Mesendoderm (in vitro differentiated cells): ENCODE measurements at regions not wholly inside any gene's neighbourhood (a gene's known extent, or its start where the extent isn't known, plus 50 kb on each side); places are given as distances from the start of the nearest gene placed in this dataset.

Experiments
- DNase-seq: peaks from one replicate; pipeline ENCODE4 v3.0.0; 2013
- H2AK5ac ChIP-seq: 2 replicates; pipeline ENCODE4 v1.6.1; 2013; ENCODE audit warnings: low read length, inconsistent platforms
- H2BK120ac ChIP-seq: 2 replicates; pipeline ENCODE4 v1.6.1; 2013; ENCODE audit warnings: low read depth, mild to moderate bottlenecking, low read length, moderate library complexity, mixed read lengths
- H2BK15ac ChIP-seq: replicated peaks from 2 replicates; pipeline ENCODE4 v1.6.1; 2013; ENCODE audit warnings: low read depth, mild to moderate bottlenecking, moderate library complexity
- H2BK5ac ChIP-seq: 2 replicates; pipeline ENCODE4 v1.6.1; 2013; ENCODE audit warnings: low read length, inconsistent platforms
- H3K18ac ChIP-seq: 2 replicates; pipeline ENCODE4 v1.6.1; 2013; ENCODE audit warnings: mild to moderate bottlenecking, low read length, mixed read lengths
- H3K23ac ChIP-seq: one replicate; pipeline ENCODE4 v1.6.1; 2013; ENCODE audit warnings: low read length
- H3K27ac ChIP-seq: 2 replicates; pipeline ENCODE4 v1.5.1; 2013; ENCODE audit warnings: low read depth, mild to moderate bottlenecking, inconsistent platforms, low read length, moderate library complexity
- H3K27me3 ChIP-seq: 2 replicates; pipeline ENCODE4 v1.6.1; 2013; ENCODE audit warnings: low read length, control low read depth, mild to moderate bottlenecking, inconsistent platforms; ENCODE audit not compliant: insufficient read depth, poor library complexity
- H3K36me3 ChIP-seq: 2 replicates; pipeline ENCODE4 v1.6.1; 2013; ENCODE audit warnings: low read length, inconsistent platforms; ENCODE audit not compliant: control insufficient read depth, insufficient read depth
- H3K4ac ChIP-seq: one replicate; pipeline ENCODE4 v1.6.1; 2013; ENCODE audit warnings: low read depth, mild to moderate bottlenecking, low read length, moderate library complexity
- H3K4me1 ChIP-seq: 2 replicates; pipeline ENCODE4 v1.6.1; 2013; ENCODE audit warnings: low read depth, low read length, inconsistent platforms; ENCODE audit not compliant: control insufficient read depth
- H3K4me2 ChIP-seq: 2 replicates; pipeline ENCODE4 v1.6.1; 2013; ENCODE audit warnings: low read length
- H3K4me3 ChIP-seq: 2 replicates; pipeline ENCODE4 v1.5.1; 2013; ENCODE audit warnings: mild to moderate bottlenecking, low read length
- H3K56ac ChIP-seq: one replicate; pipeline ENCODE4 v1.6.1; 2013; ENCODE audit warnings: low read length
- H3K79me1 ChIP-seq: 2 replicates; pipeline ENCODE4 v1.6.1; 2013; ENCODE audit warnings: low read length, inconsistent platforms
- H3K79me2 ChIP-seq: 2 replicates; pipeline ENCODE4 v1.6.1; 2013; ENCODE audit warnings: mild to moderate bottlenecking, low read length; ENCODE audit not compliant: control insufficient read depth, insufficient read depth
- H3K9ac ChIP-seq: 2 replicates; pipeline ENCODE4 v1.6.1; 2013; ENCODE audit warnings: low read length, inconsistent platforms
- H4K5ac ChIP-seq: one replicate; pipeline ENCODE4 v1.6.1; 2013; ENCODE audit warnings: low read length
- H4K8ac ChIP-seq: one replicate; pipeline ENCODE4 v1.6.1; 2013; ENCODE audit warnings: low read depth, mild to moderate bottlenecking, control low read depth, low read length, moderate library complexity
- WGBS: extraction: QIAGEN DNeasy Blood & Tissue Kit; methylation state at CpG from one replicate; pipeline ENCODE4 v1.1.7; 2013; ENCODE audit warnings: low lambda C conversion rate, missing lambda C conversion rate; ENCODE audit not compliant: insufficient coverage; ENCODE audit errors: extremely low coverage; 5-methylcytosine and 5-hydroxymethylcytosine counted together

DNA sequence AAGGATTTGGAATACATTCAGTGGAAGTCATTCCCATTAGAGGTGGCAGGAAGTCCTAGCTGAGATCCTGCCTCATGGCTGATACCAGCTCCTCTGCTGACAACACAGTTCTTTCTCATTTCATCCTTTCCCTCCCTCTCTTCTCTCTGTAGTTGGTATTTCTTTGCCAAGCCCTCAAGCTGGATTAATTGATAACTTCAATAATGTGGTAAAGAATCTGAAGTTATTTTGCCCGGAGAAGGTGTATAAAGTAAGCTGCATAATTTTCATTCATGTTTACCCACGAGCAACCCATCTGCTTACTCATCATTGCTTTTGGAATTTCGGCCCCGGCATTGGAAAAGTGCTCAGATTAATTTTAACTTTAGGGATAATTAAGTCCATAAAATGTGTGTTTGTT lies 85.2 kb upstream of the PLPP4 start:
- no peaks in the 10 kb centered on the region for H3K4me1 ChIP-seq
- no peak overlapping the region for H2AK5ac ChIP-seq
- H3K56ac ChIP-seq, result no peak overlapping the region
- no peak overlapping the region for H3K27ac ChIP-seq
- H2BK120ac ChIP-seq, result no peak overlapping the region
- no peak overlapping the region for H3K18ac ChIP-seq
- no peak overlapping the region for H2BK5ac ChIP-seq
- no peaks in the 10 kb centered on the region for H3K36me3 ChIP-seq
- WGBS, result no CpG with 5 or more reads among the region's 4 CpGs
- H3K4me3 ChIP-seq, result no peak overlapping the region
- H3K9ac ChIP-seq, result no peak overlapping the region
- H3K27me3 ChIP-seq, result no peaks in the 10 kb centered on the region
- no peak overlapping the region for H3K4me2 ChIP-seq
- no peak overlapping the region for H3K4ac ChIP-seq
- H3K23ac ChIP-seq, result no peak overlapping the region
- no peak overlapping the region for H2BK15ac ChIP-seq
- H3K79me1 ChIP-seq, result no peaks in the 10 kb centered on the region
- no peak for DNase-seq
- H3K79me2 ChIP-seq, result no peaks in the 10 kb centered on the region
- no peak overlapping the region for H4K8ac ChIP-seq
- H4K5ac ChIP-seq, result no peak overlapping the region

DNA sequence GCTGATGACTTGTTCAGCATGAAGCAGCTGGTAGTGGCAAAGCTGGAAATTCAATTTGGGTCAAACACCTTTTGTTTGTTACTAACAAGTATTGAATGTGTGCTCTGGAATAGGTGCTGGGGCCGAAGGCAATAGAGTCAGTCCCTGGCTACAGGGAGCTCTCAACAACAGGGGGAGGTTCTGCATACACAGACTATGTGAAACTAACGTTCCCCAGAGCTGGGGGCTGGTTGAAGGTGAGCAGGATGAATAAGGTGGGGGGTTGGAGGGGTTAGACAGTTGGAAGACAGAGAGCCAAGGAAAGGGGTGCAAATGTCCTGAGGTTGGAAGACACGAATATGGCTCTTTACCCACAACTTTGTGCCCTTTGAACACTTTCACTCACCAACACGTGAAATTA lies 84.1 kb upstream of the PLPP4 start:
- H3K4me1 ChIP-seq, result no peaks in the 10 kb centered on the region
- no peak overlapping the region for H4K8ac ChIP-seq
- H3K79me1 ChIP-seq, result no peaks in the 10 kb centered on the region
- H2BK5ac ChIP-seq, result no peak overlapping the region
- no peak overlapping the region for H2BK15ac ChIP-seq
- H3K27ac ChIP-seq, result no peak overlapping the region
- H3K79me2 ChIP-seq, result no peaks in the 10 kb centered on the region
- H3K36me3 ChIP-seq, result no peaks in the 10 kb centered on the region
- DNase-seq, result no peak
- no peak overlapping the region for H3K4ac ChIP-seq
- no peak overlapping the region for H2AK5ac ChIP-seq
- no peak overlapping the region for H2BK120ac ChIP-seq
- H3K27me3 ChIP-seq, result no peaks in the 10 kb centered on the region
- H3K18ac ChIP-seq, result no peak overlapping the region
- no peak overlapping the region for H3K9ac ChIP-seq
- H3K56ac ChIP-seq, result no peak overlapping the region
- no peak overlapping the region for H3K4me2 ChIP-seq
- H3K23ac ChIP-seq, result no peak overlapping the region
- no CpG with 5 or more reads among the region's 4 CpGs for WGBS
- H3K4me3 ChIP-seq, result no peak overlapping the region
- no peak overlapping the region for H4K5ac ChIP-seq

DNA sequence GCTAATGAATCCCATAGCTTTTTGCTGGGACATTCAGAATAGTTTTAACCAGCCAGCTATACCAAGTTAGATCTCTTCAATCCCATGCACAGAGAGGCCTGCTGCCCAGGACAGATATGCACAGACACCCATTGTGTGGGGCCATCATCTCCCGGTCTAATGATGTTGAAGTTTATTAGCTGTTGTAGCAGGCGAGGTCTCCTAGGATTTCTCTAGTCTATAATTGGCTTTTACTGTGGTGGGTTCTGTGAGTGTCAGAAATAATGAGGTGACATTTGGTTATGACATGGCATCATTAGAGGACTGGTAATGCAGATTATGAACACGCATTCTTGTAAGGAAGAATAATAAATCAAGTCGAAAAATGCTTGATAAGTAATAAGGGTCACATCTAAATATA lies 81.4 kb upstream of the PLPP4 start:
- no CpG with 5 or more reads among the region's 4 CpGs for WGBS
- no peak overlapping the region for H3K4ac ChIP-seq
- H3K79me2 ChIP-seq, result no peaks in the 10 kb centered on the region
- H3K18ac ChIP-seq, result no peak overlapping the region
- no peaks in the 10 kb centered on the region for H3K36me3 ChIP-seq
- H2BK120ac ChIP-seq, result no peak overlapping the region
- no peak overlapping the region for H2BK5ac ChIP-seq
- DNase-seq, result no peak
- H3K27me3 ChIP-seq, result no peaks in the 10 kb centered on the region
- no peaks in the 10 kb centered on the region for H3K4me1 ChIP-seq
- no peak overlapping the region for H2AK5ac ChIP-seq
- no peak overlapping the region for H3K27ac ChIP-seq
- H4K8ac ChIP-seq, result no peak overlapping the region
- no peak overlapping the region for H2BK15ac ChIP-seq
- H3K79me1 ChIP-seq, result no peaks in the 10 kb centered on the region
- H3K23ac ChIP-seq, result no peak overlapping the region
- H3K9ac ChIP-seq, result no peak overlapping the region
- no peak overlapping the region for H3K4me2 ChIP-seq
- H3K4me3 ChIP-seq, result no peak overlapping the region
- H4K5ac ChIP-seq, result no peak overlapping the region
- H3K56ac ChIP-seq, result no peak overlapping the region

DNA sequence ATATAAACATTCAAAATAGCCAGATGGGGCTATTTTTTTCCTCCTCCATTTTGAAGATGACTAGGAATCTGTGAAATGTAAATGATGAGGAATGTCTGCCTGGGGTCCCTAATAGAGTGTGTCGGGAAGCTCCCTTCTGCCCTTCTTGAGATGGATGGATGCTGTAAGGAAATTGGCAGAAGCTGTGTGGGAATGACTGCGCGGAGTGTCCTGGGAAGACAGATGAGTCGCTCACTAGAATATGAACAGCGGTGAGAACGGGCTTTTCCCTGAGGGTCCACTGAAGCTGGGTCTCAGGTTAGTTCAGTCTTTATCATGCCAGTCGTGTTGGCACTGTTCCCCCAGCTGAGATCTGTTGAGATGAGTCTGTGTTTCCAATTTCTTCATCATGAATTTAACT lies 75.1 kb upstream of the PLPP4 start:
- DNase-seq, result no peak
- H3K4ac ChIP-seq, result no peak overlapping the region
- no peak overlapping the region for H3K27ac ChIP-seq
- H3K79me1 ChIP-seq, result no peaks in the 10 kb centered on the region
- H3K18ac ChIP-seq, result no peak overlapping the region
- no peak overlapping the region for H3K56ac ChIP-seq
- no peak overlapping the region for H3K4me2 ChIP-seq
- no peaks in the 10 kb centered on the region for H3K4me1 ChIP-seq
- no peak overlapping the region for H3K23ac ChIP-seq
- no peaks in the 10 kb centered on the region for H3K36me3 ChIP-seq
- H3K4me3 ChIP-seq, result no peak overlapping the region
- H3K79me2 ChIP-seq, result no peaks in the 10 kb centered on the region
- no peak overlapping the region for H2BK120ac ChIP-seq
- H3K9ac ChIP-seq, result no peak overlapping the region
- H2BK15ac ChIP-seq, result no peak overlapping the region
- H4K8ac ChIP-seq, result no peak overlapping the region
- H3K27me3 ChIP-seq, result no peaks in the 10 kb centered on the region
- H2BK5ac ChIP-seq, result no peak overlapping the region
- WGBS, result no CpG with 5 or more reads among the region's 7 CpGs
- no peak overlapping the region for H4K5ac ChIP-seq
- no peak overlapping the region for H2AK5ac ChIP-seq

DNA sequence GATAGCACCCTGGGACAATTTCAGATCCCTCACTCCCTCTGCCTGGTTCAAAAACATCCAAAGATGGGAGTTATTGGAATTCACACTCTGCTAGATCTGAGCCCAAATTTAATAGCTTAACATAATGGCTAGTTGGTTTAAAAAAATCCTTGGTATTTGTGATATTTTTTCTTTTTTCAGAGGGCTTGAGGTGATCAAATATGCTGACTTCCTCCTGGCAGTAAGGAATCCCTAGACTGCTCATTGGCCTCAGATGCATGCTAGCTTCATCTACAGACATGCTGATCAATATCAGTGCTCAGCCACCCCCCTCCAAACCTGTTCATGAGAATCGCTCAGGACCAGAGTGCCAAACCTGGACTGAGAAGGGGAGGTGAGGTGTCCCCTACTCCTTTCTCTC lies 74.7 kb upstream of the PLPP4 start:
- no peak for DNase-seq
- H2BK5ac ChIP-seq, result no peak overlapping the region
- H3K56ac ChIP-seq, result no peak overlapping the region
- WGBS, result no CpG with 5 or more reads among the region's 1 CpG
- H3K4ac ChIP-seq, result no peak overlapping the region
- no peaks in the 10 kb centered on the region for H3K79me1 ChIP-seq
- H3K27ac ChIP-seq, result no peak overlapping the region
- H3K79me2 ChIP-seq, result no peaks in the 10 kb centered on the region
- H3K9ac ChIP-seq, result no peak overlapping the region
- H3K4me3 ChIP-seq, result no peak overlapping the region
- H3K18ac ChIP-seq, result no peak overlapping the region
- no peak overlapping the region for H2BK120ac ChIP-seq
- H4K5ac ChIP-seq, result no peak overlapping the region
- H3K4me1 ChIP-seq, result no peaks in the 10 kb centered on the region
- H2BK15ac ChIP-seq, result no peak overlapping the region
- no peak overlapping the region for H3K23ac ChIP-seq
- no peaks in the 10 kb centered on the region for H3K27me3 ChIP-seq
- no peaks in the 10 kb centered on the region for H3K36me3 ChIP-seq
- H2AK5ac ChIP-seq, result no peak overlapping the region
- no peak overlapping the region for H3K4me2 ChIP-seq
- no peak overlapping the region for H4K8ac ChIP-seq

DNA sequence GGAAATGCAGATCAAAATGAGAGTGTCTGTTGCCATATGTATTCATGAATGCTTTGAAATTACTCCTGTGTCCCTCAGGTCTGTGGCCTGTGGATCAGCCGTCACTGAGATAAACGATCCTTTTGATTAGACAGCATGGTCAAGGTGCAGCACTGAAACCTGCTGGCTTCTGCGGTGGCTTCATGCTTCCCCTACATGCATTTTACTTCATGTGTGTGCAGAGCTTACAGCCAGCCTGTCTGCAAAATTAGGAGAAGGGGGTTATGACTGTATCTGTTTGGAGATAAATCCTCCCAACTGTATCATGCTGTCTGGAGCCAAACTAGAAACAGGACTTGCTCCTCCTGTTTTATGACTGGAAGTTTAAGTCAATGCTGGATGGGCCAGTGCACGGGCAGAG lies 71.0 kb upstream of the PLPP4 start:
- no peak overlapping the region for H3K4ac ChIP-seq
- no peak overlapping the region for H2BK120ac ChIP-seq
- H3K27ac ChIP-seq, result no peak overlapping the region
- no peak overlapping the region for H3K56ac ChIP-seq
- H3K4me2 ChIP-seq, result no peak overlapping the region
- no peaks in the 10 kb centered on the region for H3K27me3 ChIP-seq
- no peak for DNase-seq
- H3K36me3 ChIP-seq, result no peaks in the 10 kb centered on the region
- no peak overlapping the region for H4K5ac ChIP-seq
- no peak overlapping the region for H3K9ac ChIP-seq
- no peaks in the 10 kb centered on the region for H3K79me2 ChIP-seq
- H3K4me3 ChIP-seq, result no peak overlapping the region
- no peak overlapping the region for H4K8ac ChIP-seq
- H3K18ac ChIP-seq, result no peak overlapping the region
- no CpG with 5 or more reads among the region's 4 CpGs for WGBS
- no peak overlapping the region for H2AK5ac ChIP-seq
- H2BK5ac ChIP-seq, result no peak overlapping the region
- H3K4me1 ChIP-seq, result no peaks in the 10 kb centered on the region
- no peaks in the 10 kb centered on the region for H3K79me1 ChIP-seq
- no peak overlapping the region for H3K23ac ChIP-seq
- no peak overlapping the region for H2BK15ac ChIP-seq
